Calu3 (cell line): ENCODE measurements at regions not wholly inside any gene's neighbourhood (a gene's known extent, or its start where the extent isn't known, plus 50 kb on each side); places are given as distances from the start of the nearest gene placed in this dataset.

Source experiments
- BruUV-seq: library from RNA; stranded (reverse); fragments of 400-500 nt; replicated peaks from 2 replicates; lab custom pipeline; 2021; lab: Mats Ljungman, UMichigan
- CTCF ChIA-PET: fragments of 300-600 bp; sonication (Branson Sonifier 250); formaldehyde crosslinking; loops from one replicate; lab custom pipeline; 2022; ENCODE audit warnings: antibody characterized with exemption; lab: Charles Lee
- DNase-seq: peaks from one replicate; pipeline ENCODE4 v3.0.0; 2022
- H3K27ac Mint-ChIP-seq: one replicate; pipeline ENCODE4 v1.8.0; 2022; ENCODE audit warnings: mixed read lengths; ENCODE audit not compliant: unreplicated experiment
- H3K27me3 Mint-ChIP-seq: one replicate; pipeline ENCODE4 v1.8.0; 2022; ENCODE audit warnings: mixed read lengths; ENCODE audit not compliant: unreplicated experiment
- H3K36me3 Mint-ChIP-seq: one replicate; pipeline ENCODE4 v1.8.0; 2022; ENCODE audit warnings: mild to moderate bottlenecking, moderate library complexity, mixed read lengths; ENCODE audit not compliant: insufficient read depth, unreplicated experiment
- H3K4me1 Mint-ChIP-seq: one replicate; pipeline ENCODE4 v1.8.0; 2022; ENCODE audit warnings: mild to moderate bottlenecking, low read depth, mixed read lengths; ENCODE audit not compliant: unreplicated experiment
- H3K4me3 Mint-ChIP-seq: one replicate; pipeline ENCODE4 v1.8.0; 2022; ENCODE audit warnings: mild to moderate bottlenecking, low read depth, moderate library complexity, mixed read lengths; ENCODE audit not compliant: unreplicated experiment
- H3K9me3 Mint-ChIP-seq: one replicate; pipeline ENCODE4 v1.8.0; 2022; ENCODE audit warnings: low read depth, mixed read lengths; ENCODE audit not compliant: unreplicated experiment
- intact Hi-C: fragments of 100-400 bp; cut with micrococcal nuclease; formaldehyde crosslinking; loops from one replicate; pipeline ENCODE4 v1.10.0; 2022; ENCODE audit not compliant: unreplicated experiment
- TF ChIP-seq, protein P1 (sequence below): fragments of 200-600 bp; IDR thresholded peaks from one replicate; pipeline ENCODE4 v1.8.0; 2022; ENCODE audit warnings: antibody characterized with exemption; ENCODE audit not compliant: unreplicated experiment

DNA sequence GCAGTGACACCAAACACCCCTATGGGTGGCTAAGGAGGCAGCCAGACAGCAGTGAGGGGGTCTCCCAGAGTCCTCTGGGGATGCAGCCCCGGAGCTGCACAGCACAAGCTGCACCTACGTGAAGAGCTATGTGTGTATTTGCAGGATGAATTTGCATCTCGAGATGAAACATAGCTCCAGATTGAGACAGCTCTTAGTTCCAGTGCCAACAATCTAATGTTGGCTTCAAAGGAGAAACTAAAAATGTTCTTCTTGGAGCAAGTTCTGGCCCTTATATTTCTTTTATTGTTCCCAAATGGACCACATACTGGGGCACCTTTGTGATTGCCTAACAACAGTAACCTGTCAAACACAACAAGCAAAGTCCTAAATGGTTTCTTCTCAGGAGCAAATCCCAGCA, 233.9 kb downstream of the SLC4A3 start:
- CTCF ChIA-PET: no interaction called here
- no peaks in the 10 kb centered on the region for H3K36me3 Mint-ChIP-seq
- no peak overlapping the region for H3K4me3 Mint-ChIP-seq
- H3K27ac Mint-ChIP-seq: no peak overlapping the region
- no TSS peak for BruUV-seq
- DNase-seq: no peak
- H3K27me3 Mint-ChIP-seq: peaks cover 6% of the 10 kb centered on the region
- intact Hi-C loops: no loop called here
- H3K9me3 Mint-ChIP-seq: no peaks in the 10 kb centered on the region
- no peaks in the 10 kb centered on the region for H3K4me1 Mint-ChIP-seq
- TF ChIP-seq, protein P1, sequence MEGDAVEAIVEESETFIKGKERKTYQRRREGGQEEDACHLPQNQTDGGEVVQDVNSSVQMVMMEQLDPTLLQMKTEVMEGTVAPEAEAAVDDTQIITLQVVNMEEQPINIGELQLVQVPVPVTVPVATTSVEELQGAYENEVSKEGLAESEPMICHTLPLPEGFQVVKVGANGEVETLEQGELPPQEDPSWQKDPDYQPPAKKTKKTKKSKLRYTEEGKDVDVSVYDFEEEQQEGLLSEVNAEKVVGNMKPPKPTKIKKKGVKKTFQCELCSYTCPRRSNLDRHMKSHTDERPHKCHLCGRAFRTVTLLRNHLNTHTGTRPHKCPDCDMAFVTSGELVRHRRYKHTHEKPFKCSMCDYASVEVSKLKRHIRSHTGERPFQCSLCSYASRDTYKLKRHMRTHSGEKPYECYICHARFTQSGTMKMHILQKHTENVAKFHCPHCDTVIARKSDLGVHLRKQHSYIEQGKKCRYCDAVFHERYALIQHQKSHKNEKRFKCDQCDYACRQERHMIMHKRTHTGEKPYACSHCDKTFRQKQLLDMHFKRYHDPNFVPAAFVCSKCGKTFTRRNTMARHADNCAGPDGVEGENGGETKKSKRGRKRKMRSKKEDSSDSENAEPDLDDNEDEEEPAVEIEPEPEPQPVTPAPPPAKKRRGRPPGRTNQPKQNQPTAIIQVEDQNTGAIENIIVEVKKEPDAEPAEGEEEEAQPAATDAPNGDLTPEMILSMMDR: no peak

DNA sequence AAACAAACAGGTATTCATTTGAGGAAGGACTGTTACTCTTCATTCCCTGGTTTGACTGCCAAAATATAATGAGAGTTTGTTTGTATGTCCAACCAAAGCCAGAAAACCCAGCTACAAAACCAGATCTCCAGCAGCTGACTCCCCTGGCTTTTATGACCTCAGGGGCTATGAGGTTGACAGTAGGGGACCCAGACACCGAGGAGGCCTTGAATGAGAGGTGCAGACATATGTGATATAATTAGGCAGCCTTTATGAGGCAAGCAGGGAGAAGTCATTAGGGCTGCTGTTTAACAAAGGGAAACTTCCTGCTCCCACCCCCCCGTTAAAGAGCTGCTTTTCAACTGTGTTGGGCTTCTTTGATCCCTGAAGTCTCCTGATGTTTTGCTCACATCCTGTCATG, 236.7 kb downstream of the SLC4A3 start:
- no peak overlapping the region for H3K27ac Mint-ChIP-seq
- TF ChIP-seq, protein P1: no peak
- H3K9me3 Mint-ChIP-seq: no peaks in the 10 kb centered on the region
- BruUV-seq: no TSS peak
- intact Hi-C loops: no loop called here
- H3K4me1 Mint-ChIP-seq: no peaks in the 10 kb centered on the region
- H3K4me3 Mint-ChIP-seq: no peak overlapping the region
- H3K36me3 Mint-ChIP-seq: no peaks in the 10 kb centered on the region
- DNase-seq: no peak
- CTCF ChIA-PET: no interaction called here
- H3K27me3 Mint-ChIP-seq: no peaks in the 10 kb centered on the region

DNA sequence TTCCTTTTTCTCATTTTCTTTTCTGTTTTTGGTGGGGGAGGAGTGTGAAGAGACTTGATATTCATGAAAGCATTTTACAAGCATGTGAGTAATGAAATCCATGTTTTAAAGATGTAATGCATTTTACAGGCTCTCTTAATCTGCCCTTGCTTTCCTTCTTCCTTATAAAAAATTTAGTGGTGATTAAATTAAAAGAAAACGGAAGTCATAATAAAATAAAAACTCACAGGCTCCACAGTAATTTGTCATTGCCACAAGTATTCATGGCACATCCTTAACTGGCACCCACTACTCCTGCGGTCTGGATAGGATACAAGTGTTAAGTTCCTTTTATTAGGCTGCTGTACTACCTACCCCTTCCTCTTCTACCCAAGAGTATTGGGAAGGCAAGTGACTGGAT, 241.2 kb downstream of the SLC4A3 start:
- H3K27me3 Mint-ChIP-seq: no peaks in the 10 kb centered on the region
- TF ChIP-seq, protein P1: no peak
- H3K27ac Mint-ChIP-seq: no peak overlapping the region
- H3K36me3 Mint-ChIP-seq: no peaks in the 10 kb centered on the region
- no peaks in the 10 kb centered on the region for H3K9me3 Mint-ChIP-seq
- CTCF ChIA-PET: interaction anchor here (1.1 kb wide), 1 partner anchor 22 kb away, joined by 3 read pairs; no protein-coding TSS in a partner anchor
- intact Hi-C loops: no loop called here
- BruUV-seq: no TSS peak
- no peak for DNase-seq
- H3K4me3 Mint-ChIP-seq: no peak overlapping the region
- H3K4me1 Mint-ChIP-seq: no peaks in the 10 kb centered on the region

DNA sequence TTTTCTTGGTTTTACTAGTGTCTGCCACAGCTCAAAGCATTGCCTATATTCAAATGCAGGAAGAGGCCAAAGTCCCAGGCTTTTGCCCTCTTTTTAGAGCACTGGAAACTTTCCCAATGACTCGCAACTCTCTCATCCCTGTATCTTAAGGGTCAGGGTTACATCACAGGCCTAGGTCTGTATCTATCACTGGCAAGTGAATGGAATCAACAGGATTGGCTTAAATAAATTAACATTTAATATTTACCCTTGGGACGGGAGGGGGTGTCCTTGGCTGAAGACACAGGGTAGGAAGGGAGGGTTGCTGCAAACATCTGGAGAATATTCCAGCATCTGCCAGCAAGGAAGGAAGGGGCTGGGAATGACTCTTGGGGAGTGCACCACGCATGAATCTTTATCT, 242.6 kb downstream of the SLC4A3 start:
- no peaks in the 10 kb centered on the region for H3K27me3 Mint-ChIP-seq
- H3K36me3 Mint-ChIP-seq: no peaks in the 10 kb centered on the region
- H3K27ac Mint-ChIP-seq: no peak overlapping the region
- DNase-seq: no peak
- CTCF ChIA-PET: interaction anchor here (0.5 kb wide), 1 partner anchor 167 kb away, joined by 4 read pairs; no protein-coding TSS in a partner anchor
- no TSS peak for BruUV-seq
- H3K9me3 Mint-ChIP-seq: no peaks in the 10 kb centered on the region
- H3K4me1 Mint-ChIP-seq: no peaks in the 10 kb centered on the region
- TF ChIP-seq, protein P1: no peak
- intact Hi-C loops: no loop called here
- no peak overlapping the region for H3K4me3 Mint-ChIP-seq
